ENCODE measurements at regions not wholly inside any gene's neighbourhood (a gene's known extent, or its start where the extent isn't known, plus 50 kb on each side); places are given as distances from the start of the nearest gene placed in this dataset.
A peak's percentile ranks its signal among the peaks of the same experiment; 100 is the strongest.

DNA sequence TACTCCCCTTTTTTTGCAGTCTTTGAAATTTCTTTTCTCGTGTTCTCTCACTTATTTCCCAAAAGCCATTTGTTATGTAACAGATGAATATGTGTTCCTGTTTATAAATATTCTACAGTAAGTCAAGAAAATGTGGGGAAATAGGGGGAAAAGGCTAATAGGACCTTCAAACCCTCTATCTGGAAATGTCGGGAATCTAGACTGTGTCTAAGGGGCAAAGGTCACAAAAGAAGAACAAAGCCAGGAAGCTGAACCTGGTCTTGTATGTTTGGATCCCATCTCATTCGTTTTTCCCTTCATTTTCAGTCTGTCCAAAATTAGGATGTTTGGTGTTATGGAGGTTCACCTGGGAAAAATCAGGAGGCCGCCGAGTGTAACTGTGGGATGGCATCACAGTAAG lies 490.3 kb downstream of the NR2F1-AS1 start:
- H3K36me3 ChIP-seq (ENCODE audit: insufficient read depth, low read length) = no peaks in the 10 kb centered on the region
- TF ChIP-seq MXI1 (conservative IDR thresholded peaks at IDR 0.05; ENCODE audit: poor library complexity, severe bottlenecking) (no peak), RAD21 (conservative IDR thresholded peaks at IDR 0.05) (no peak), TAF1 (IDR thresholded peaks at IDR 0.05; ENCODE audit: low read depth) (no peak), EP300 (conservative IDR thresholded peaks at IDR 0.05; ENCODE audit: poor library complexity, severe bottlenecking) (no peak), POLR2AphosphoS5 (IDR thresholded peaks at IDR 0.05) (no peak), EZH2 (IDR thresholded peaks at IDR 0.05; ENCODE audit: borderline replicate concordance, insufficient read depth, low read length, poor library complexity, severe bottlenecking) (no peak), SMC3 (conservative IDR thresholded peaks at IDR 0.05; ENCODE audit: poor library complexity) (no peak)
- TF ChIP-seq, protein P1, sequence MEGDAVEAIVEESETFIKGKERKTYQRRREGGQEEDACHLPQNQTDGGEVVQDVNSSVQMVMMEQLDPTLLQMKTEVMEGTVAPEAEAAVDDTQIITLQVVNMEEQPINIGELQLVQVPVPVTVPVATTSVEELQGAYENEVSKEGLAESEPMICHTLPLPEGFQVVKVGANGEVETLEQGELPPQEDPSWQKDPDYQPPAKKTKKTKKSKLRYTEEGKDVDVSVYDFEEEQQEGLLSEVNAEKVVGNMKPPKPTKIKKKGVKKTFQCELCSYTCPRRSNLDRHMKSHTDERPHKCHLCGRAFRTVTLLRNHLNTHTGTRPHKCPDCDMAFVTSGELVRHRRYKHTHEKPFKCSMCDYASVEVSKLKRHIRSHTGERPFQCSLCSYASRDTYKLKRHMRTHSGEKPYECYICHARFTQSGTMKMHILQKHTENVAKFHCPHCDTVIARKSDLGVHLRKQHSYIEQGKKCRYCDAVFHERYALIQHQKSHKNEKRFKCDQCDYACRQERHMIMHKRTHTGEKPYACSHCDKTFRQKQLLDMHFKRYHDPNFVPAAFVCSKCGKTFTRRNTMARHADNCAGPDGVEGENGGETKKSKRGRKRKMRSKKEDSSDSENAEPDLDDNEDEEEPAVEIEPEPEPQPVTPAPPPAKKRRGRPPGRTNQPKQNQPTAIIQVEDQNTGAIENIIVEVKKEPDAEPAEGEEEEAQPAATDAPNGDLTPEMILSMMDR (IDR thresholded peaks at IDR 0.05; ENCODE audit: poor library complexity, severe bottlenecking) = no peak
- TF ChIP-seq, protein P2, sequence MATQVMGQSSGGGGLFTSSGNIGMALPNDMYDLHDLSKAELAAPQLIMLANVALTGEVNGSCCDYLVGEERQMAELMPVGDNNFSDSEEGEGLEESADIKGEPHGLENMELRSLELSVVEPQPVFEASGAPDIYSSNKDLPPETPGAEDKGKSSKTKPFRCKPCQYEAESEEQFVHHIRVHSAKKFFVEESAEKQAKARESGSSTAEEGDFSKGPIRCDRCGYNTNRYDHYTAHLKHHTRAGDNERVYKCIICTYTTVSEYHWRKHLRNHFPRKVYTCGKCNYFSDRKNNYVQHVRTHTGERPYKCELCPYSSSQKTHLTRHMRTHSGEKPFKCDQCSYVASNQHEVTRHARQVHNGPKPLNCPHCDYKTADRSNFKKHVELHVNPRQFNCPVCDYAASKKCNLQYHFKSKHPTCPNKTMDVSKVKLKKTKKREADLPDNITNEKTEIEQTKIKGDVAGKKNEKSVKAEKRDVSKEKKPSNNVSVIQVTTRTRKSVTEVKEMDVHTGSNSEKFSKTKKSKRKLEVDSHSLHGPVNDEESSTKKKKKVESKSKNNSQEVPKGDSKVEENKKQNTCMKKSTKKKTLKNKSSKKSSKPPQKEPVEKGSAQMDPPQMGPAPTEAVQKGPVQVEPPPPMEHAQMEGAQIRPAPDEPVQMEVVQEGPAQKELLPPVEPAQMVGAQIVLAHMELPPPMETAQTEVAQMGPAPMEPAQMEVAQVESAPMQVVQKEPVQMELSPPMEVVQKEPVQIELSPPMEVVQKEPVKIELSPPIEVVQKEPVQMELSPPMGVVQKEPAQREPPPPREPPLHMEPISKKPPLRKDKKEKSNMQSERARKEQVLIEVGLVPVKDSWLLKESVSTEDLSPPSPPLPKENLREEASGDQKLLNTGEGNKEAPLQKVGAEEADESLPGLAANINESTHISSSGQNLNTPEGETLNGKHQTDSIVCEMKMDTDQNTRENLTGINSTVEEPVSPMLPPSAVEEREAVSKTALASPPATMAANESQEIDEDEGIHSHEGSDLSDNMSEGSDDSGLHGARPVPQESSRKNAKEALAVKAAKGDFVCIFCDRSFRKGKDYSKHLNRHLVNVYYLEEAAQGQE (IDR thresholded peaks at IDR 0.05; ENCODE audit: borderline replicate concordance) = no peak

DNA sequence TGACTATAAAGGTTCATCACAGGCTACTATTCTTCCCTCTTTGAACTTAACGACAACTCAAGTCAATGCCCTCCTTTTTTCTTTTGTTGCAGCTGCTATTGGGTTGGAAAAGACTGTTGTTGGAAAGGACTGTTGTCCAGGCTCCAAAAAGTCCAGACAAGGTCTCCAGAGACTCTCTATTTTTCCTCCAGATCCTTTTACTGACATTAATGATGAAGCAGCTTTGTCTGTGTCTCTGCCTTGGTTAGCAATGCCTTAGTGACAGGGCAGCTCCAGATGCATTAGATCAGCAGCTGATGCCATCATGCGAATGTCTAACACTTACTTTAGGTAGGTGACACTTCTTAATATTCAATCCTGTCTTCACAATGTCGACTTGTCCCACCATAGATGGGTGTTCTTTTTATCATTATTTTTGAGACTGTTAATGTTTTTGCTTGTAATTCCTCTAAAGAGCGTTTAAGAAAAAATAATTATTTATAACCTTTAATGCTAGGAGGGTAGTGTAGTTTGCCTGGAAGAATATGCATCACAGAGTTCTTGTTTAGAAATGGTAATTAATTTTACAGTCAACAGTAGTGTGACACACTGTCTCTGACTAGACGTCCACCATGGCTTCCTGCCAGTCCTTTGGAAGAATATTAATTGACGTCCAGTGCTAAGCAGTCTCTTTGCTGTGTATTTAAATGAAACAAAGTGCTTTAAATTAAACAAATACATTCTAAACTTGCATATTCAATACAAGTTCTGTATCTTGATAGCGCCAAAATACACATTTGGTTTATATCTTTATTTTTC lies 492.2 kb downstream of the NR2F1-AS1 start:
- no peak for TF ChIP-seq POLR2AphosphoS5 (IDR thresholded peaks at IDR 0.05)
- TF ChIP-seq EP300 (conservative IDR thresholded peaks at IDR 0.05; ENCODE audit: poor library complexity, severe bottlenecking) = peak; percentile 24
- no peak overlapping the region for H2AFZ ChIP-seq (ENCODE audit: low read depth, low read length)
- H3K4me2 ChIP-seq (ENCODE audit: low read length) = no peak overlapping the region
- no peaks in the 10 kb centered on the region for H3F3A ChIP-seq (ENCODE audit: insufficient read depth, low read length, poor library complexity, severe bottlenecking)
- no peaks in the 10 kb centered on the region for H3K9me2 ChIP-seq (ENCODE audit: insufficient read depth, low read length)
- H3K9me3 ChIP-seq (ENCODE audit: low read length) = no peaks in the 10 kb centered on the region
- H3K4me3 ChIP-seq (ENCODE audit: low read length) = no peak overlapping the region
- H3K36me3 ChIP-seq (ENCODE audit: insufficient read depth, low read length) = no peaks in the 10 kb centered on the region
- no peak overlapping the region for H3K9ac ChIP-seq (ENCODE audit: low read length)
- H3K27me3 ChIP-seq (ENCODE audit: insufficient read depth, low read depth, low read length) = no peaks in the 10 kb centered on the region
- H3K27ac ChIP-seq (ENCODE audit: low read length) = no peak overlapping the region
- no peaks in the 10 kb centered on the region for H4K20me1 ChIP-seq (ENCODE audit: insufficient read depth)
- no peaks in the 10 kb centered on the region for H3K79me2 ChIP-seq (replicated peaks; ENCODE audit: insufficient read depth, low read length)

More for the DNA sequence above, 490.3 kb downstream of the NR2F1-AS1 start:
- Histone ChIP-seq H3K27ac (ENCODE audit: low read length) (no peak overlapping the region), H3K27me3 (ENCODE audit: insufficient read depth, low read depth, low read length) (no peaks in the 10 kb centered on the region), H3K9me3 (ENCODE audit: low read length) (no peaks in the 10 kb centered on the region), H3K4me3 (ENCODE audit: low read length) (no peak overlapping the region), H2AFZ (ENCODE audit: low read depth, low read length) (no peak overlapping the region), H3K79me2 (replicated peaks; ENCODE audit: insufficient read depth, low read length) (no peaks in the 10 kb centered on the region), H4K20me1 (ENCODE audit: insufficient read depth) (no peaks in the 10 kb centered on the region), H3K9ac (ENCODE audit: low read length) (no peak overlapping the region), H3K9me2 (ENCODE audit: insufficient read depth, low read length) (no peaks in the 10 kb centered on the region), H3K4me2 (ENCODE audit: low read length) (no peak overlapping the region), H3F3A (ENCODE audit: insufficient read depth, low read length, poor library complexity, severe bottlenecking) (no peaks in the 10 kb centered on the region)
